ENCODE measurements at regions not wholly inside any gene's neighbourhood (a gene's known extent, or its start where the extent isn't known, plus 50 kb on each side); places are given as distances from the start of the nearest gene placed in this dataset.

DNA sequence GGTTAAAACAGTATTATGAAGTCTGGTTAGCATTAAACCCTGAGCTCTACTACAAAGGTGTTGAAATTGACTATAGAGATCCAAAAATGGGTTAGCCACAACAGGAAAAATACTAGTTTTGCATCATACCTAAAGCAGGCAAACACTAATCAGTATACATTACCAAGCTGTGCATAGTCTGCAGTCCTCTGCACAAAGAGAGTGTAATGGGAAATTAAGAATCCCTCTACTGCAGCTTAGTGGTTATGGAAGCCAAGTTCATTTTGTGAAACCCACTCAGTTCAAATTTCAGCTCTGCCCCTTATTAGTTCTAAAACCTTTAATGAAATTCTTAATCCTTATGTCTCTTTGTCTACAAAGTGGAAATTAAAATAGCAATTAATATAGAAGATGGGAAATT lies 192.1 kb downstream of the MBD2 start:
- TF ChIP-seq, protein P1, sequence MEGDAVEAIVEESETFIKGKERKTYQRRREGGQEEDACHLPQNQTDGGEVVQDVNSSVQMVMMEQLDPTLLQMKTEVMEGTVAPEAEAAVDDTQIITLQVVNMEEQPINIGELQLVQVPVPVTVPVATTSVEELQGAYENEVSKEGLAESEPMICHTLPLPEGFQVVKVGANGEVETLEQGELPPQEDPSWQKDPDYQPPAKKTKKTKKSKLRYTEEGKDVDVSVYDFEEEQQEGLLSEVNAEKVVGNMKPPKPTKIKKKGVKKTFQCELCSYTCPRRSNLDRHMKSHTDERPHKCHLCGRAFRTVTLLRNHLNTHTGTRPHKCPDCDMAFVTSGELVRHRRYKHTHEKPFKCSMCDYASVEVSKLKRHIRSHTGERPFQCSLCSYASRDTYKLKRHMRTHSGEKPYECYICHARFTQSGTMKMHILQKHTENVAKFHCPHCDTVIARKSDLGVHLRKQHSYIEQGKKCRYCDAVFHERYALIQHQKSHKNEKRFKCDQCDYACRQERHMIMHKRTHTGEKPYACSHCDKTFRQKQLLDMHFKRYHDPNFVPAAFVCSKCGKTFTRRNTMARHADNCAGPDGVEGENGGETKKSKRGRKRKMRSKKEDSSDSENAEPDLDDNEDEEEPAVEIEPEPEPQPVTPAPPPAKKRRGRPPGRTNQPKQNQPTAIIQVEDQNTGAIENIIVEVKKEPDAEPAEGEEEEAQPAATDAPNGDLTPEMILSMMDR (IDR thresholded peaks at IDR 0.05): no peak
- no peak for TF ChIP-seq POLR2A (IDR thresholded peaks at IDR 0.05)

Data from thyroid gland (tissue), 4 donors.